Ishikawa (cell line): ENCODE measurements at regions not wholly inside any gene's neighbourhood (a gene's known extent, or its start where the extent isn't known, plus 50 kb on each side); places are given as distances from the start of the nearest gene placed in this dataset.

Experiments used
- CEBPB ChIP-seq: IDR thresholded peaks from 2 replicates; pipeline ENCODE4 v1.6.1; 2012
- CREB1 ChIP-seq: IDR thresholded peaks from 2 replicates; pipeline ENCODE4 v1.6.1; 2012; ENCODE audit warnings: low read depth
- EGR1 ChIP-seq: IDR thresholded peaks from 2 replicates; pipeline ENCODE4 v1.6.1; 2012
- EP300 ChIP-seq: IDR thresholded peaks from 2 replicates; pipeline ENCODE4 v1.6.1; 2012; ENCODE audit warnings: borderline replicate concordance
- FOXM1 ChIP-seq: IDR thresholded peaks from 2 replicates; pipeline ENCODE4 v1.6.1; 2012; ENCODE audit warnings: low read depth, borderline replicate concordance
- RAD21 ChIP-seq: IDR thresholded peaks from 2 replicates; pipeline ENCODE4 v1.6.1; 2012; ENCODE audit warnings: low read depth
- REST ChIP-seq: IDR thresholded peaks from 2 replicates; pipeline ENCODE4 v1.6.1; 2012; ENCODE audit warnings: low read depth, mild to moderate bottlenecking
- TAF1 ChIP-seq: IDR thresholded peaks from 2 replicates; pipeline ENCODE4 v1.6.1; 2012; ENCODE audit warnings: low read depth, mild to moderate bottlenecking
- TCF12 ChIP-seq: IDR thresholded peaks from 2 replicates; pipeline ENCODE4 v1.6.1; 2012; ENCODE audit warnings: low read depth
- TEAD4 ChIP-seq: IDR thresholded peaks from 2 replicates; pipeline ENCODE4 v1.6.1; 2012
- YY1 ChIP-seq: IDR thresholded peaks from 2 replicates; pipeline ENCODE4 v1.6.1; 2012; ENCODE audit warnings: low read depth
- ZBTB7A ChIP-seq: IDR thresholded peaks from 2 replicates; pipeline ENCODE4 v1.6.1; 2012; ENCODE audit warnings: low read depth
- TF ChIP-seq, protein P1 (sequence below): IDR thresholded peaks from 2 replicates; pipeline ENCODE4 v1.6.1; 2012

GRCh38 chr13:24050796-24051715 lies 109.5 kb upstream of the SPATA13 start:
- TF ChIP-seq CEBPB, result no peak
- TF ChIP-seq RAD21, result no peak
- no peak for TF ChIP-seq ZBTB7A
- TF ChIP-seq REST, result no peak
- TF ChIP-seq, protein P1, sequence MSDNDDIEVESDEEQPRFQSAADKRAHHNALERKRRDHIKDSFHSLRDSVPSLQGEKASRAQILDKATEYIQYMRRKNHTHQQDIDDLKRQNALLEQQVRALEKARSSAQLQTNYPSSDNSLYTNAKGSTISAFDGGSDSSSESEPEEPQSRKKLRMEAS, result no peak
- TF ChIP-seq TAF1, result no peak
- TF ChIP-seq CREB1, result no peak
- no peak for TF ChIP-seq EGR1
- TF ChIP-seq EP300, result no peak
- TF ChIP-seq TCF12, result no peak
- TF ChIP-seq FOXM1, result no peak
- no peak for TF ChIP-seq YY1
- no peak for TF ChIP-seq TEAD4
